WTC11 (cell line): ENCODE measurements at regions not wholly inside any gene's neighbourhood (a gene's known extent, or its start where the extent isn't known, plus 50 kb on each side); places are given as distances from the start of the nearest gene placed in this dataset.

Experiments used
- CTCF ChIP-seq: fragments of 200-600 bp; IDR thresholded peaks from 2 replicates; pipeline ENCODE4 v1.8.0; 2022; ENCODE audit warnings: antibody characterized with exemption
- E2F4 ChIP-seq: sonication (generic); formaldehyde crosslinking; IDR thresholded peaks from 2 replicates; pipeline ENCODE4 v1.8.1; 2022; ENCODE audit warnings: low read depth, mild to moderate bottlenecking, moderate library complexity, missing genetic modification reagents, borderline replicate concordance
- KAT7 ChIP-seq: sonication (generic); formaldehyde crosslinking; IDR thresholded peaks from 2 replicates; pipeline ENCODE4 v1.8.1; 2023; ENCODE audit warnings: missing genetic modification reagents, mild to moderate bottlenecking, borderline replicate concordance
- NFYB ChIP-seq: sonication (generic); formaldehyde crosslinking; conservative IDR thresholded peaks from 2 replicates; pipeline ENCODE4 v1.8.0; 2022; ENCODE audit warnings: low read depth, missing genetic modification reagents

- no peak for TF ChIP-seq KAT7 (CRISPR knock-in tag)
- no peak for TF ChIP-seq CTCF
- TF ChIP-seq E2F4 (CRISPR knock-in tag), result no peak
- TF ChIP-seq NFYB (CRISPR knock-in tag), result no peak
These were observed 220.8 kb upstream of the ZNF507 start for GRCh38 chr19:32124585-32124984.
